Activated naive CD8-positive, alpha-beta T cell treated with anti-CD3 and anti-CD28 coated beads, Interleukin-2, amount 10 ng/mL, durations not matched to agents 7 days and 5 days (primary cell): ENCODE measurements at regions not wholly inside any gene's neighbourhood (a gene's known extent, or its start where the extent isn't known, plus 50 kb on each side); places are given as distances from the start of the nearest gene placed in this dataset.
"Not testable (repeated sequence)": the region's sequence is repeated elsewhere in the genome, so short reads cannot be mapped to it uniquely, and the experiment has no call there.

Experiments used
- ATAC-seq: fragments of 150-1000 bp; cut with Tn5 transposase; one replicate; pipeline ENCODE4 v1.10.0; 2021; ENCODE audit warnings: low read depth, moderate library complexity
- POLR2A ChIA-PET: fragments of 350-600 bp; sonication (Branson Sonifier 250); formaldehyde crosslinking; loops from one replicate; lab custom pipeline; 2021; ENCODE audit warnings: antibody characterized with exemption; lab: Charles Lee
- DNase-seq: peaks from one replicate; pipeline ENCODE4 v3.0.0; 2021
- H3K27ac Mint-ChIP-seq: one replicate; pipeline ENCODE4 v1.8.0; 2022; ENCODE audit warnings: mild to moderate bottlenecking, mixed read lengths
- H3K27me3 Mint-ChIP-seq: one replicate; pipeline ENCODE4 v1.8.0; 2022; ENCODE audit warnings: mild to moderate bottlenecking, moderate library complexity, mixed read lengths
- H3K36me3 Mint-ChIP-seq: one replicate; pipeline ENCODE4 v1.8.0; 2021; ENCODE audit warnings: mild to moderate bottlenecking, mixed read lengths
- H3K4me1 Mint-ChIP-seq: one replicate; pipeline ENCODE4 v1.8.0; 2021; ENCODE audit warnings: mixed read lengths
- H3K4me3 Mint-ChIP-seq: one replicate; pipeline ENCODE4 v1.8.0; 2022; ENCODE audit warnings: mild to moderate bottlenecking, moderate library complexity, mixed read lengths
- H3K9me3 Mint-ChIP-seq: one replicate; pipeline ENCODE4 v1.8.0; 2021; ENCODE audit warnings: mixed read lengths

DNA sequence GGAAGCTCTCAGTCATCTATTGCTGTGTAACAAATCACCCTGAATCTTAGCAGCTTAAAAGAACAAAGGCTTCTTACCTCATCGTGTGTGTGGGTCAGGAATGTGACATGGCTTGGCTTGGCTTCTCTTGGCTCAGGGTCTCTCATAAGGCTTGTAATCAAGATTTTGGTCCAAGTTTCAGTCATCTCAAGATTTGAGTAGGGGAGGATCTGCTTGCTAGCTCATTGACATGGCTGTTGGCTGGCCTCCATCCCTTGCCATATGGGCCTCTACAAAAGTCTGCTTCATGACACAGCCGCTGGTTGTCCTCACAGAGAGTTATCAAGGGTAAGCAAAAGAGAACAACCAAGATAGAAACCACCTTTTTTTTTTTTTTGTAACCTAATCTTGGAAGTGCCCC is 207.7 kb downstream of the PTPRC start:
- ATAC-seq: no peak
- Mint-ChIP-seq H3K27me3 (no peaks in the 10 kb centered on the region), H3K36me3 (peaks cover 51% of the 10 kb centered on the region), H3K9me3 (peaks cover 6% of the 10 kb centered on the region), H3K4me3 (no peak overlapping the region), H3K27ac (no peak overlapping the region), H3K4me1 (peaks cover 3% of the 10 kb centered on the region)
- POLR2A ChIA-PET: no interaction called here
- no peak for DNase-seq

DNA sequence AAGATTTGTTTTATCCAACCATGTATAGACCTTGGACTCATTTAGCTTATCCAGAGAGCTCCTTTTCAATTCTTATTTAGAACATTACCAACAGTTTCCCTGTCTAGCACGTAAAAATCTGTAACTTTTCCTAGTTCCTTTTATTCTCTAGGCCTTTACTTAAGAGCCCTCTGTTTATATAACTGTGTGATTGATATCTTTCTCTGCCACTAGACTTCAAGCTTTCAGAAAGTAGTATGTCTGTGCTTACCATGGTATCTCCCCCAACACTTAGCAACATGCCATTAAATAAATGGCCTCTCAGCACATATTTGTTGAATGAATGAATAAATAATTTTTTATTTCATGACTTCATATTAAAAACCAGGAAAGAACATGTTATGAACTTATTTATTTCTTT is 209.4 kb downstream of the PTPRC start:
- DNase-seq: no peak
- peaks cover 3% of the 10 kb centered on the region for H3K4me1 Mint-ChIP-seq
- no peak overlapping the region for H3K27ac Mint-ChIP-seq
- peaks cover 53% of the 10 kb centered on the region for H3K36me3 Mint-ChIP-seq
- POLR2A ChIA-PET: no interaction called here
- H3K9me3 Mint-ChIP-seq: peaks cover 6% of the 10 kb centered on the region
- no peak for ATAC-seq
- no peaks in the 10 kb centered on the region for H3K27me3 Mint-ChIP-seq
- H3K4me3 Mint-ChIP-seq: no peak overlapping the region

DNA sequence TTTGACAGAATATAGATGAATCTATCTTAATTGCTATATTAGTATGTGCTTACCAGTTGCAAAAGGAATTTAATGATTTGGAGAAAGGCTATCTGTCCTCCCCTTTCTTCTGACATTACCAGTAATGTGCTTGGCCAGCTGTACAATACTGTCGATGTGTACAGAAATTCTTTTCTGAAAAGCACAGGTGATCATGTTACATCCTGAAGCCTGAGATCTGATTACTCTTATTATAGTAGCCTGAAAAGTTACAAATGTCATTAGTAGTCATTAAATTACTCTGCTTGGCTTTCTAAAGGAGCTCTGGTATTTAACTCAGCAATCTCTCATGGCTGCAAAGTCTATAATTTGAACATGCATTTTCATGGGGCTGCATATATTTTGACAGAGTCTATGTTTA is 209.8 kb downstream of the PTPRC start:
- Mint-ChIP-seq H3K27ac (no peak overlapping the region), H3K4me1 (peaks cover 3% of the 10 kb centered on the region), H3K27me3 (no peaks in the 10 kb centered on the region), H3K4me3 (no peak overlapping the region), H3K36me3 (peaks cover 57% of the 10 kb centered on the region), H3K9me3 (peaks cover 6% of the 10 kb centered on the region)
- POLR2A ChIA-PET: interaction anchor here (0.6 kb wide), 1 partner anchor 278 kb away, joined by 4 read pairs; no protein-coding TSS in a partner anchor
- no peak for DNase-seq
- no peak for ATAC-seq

DNA sequence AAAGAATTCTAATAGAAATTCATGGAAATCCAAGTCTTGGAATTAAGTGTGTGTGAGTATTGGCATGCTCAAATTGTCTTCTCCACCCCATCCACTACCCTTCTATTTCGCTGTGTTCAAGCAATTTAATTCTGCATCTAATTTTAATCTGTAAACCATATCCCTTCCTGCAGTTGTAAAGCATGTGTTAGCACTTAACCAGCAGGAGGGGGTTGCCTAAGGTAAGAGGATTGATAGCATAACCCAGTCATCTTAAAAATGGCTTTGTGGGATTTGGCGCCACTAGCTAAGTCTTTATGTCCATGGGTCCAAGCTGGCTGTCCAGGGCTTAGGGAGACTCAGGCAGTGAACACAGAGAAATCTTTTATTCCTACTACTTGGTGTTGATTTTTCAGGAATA is 210.3 kb downstream of the PTPRC start:
- H3K27me3 Mint-ChIP-seq: no peaks in the 10 kb centered on the region
- no peak overlapping the region for H3K4me3 Mint-ChIP-seq
- ATAC-seq: no peak
- POLR2A ChIA-PET: interaction anchor here (0.6 kb wide), 1 partner anchor 278 kb away, joined by 4 read pairs; no protein-coding TSS in a partner anchor
- no peak for DNase-seq
- H3K36me3 Mint-ChIP-seq: peaks cover 61% of the 10 kb centered on the region
- H3K9me3 Mint-ChIP-seq: peaks cover 6% of the 10 kb centered on the region
- H3K27ac Mint-ChIP-seq: no peak overlapping the region
- H3K4me1 Mint-ChIP-seq: peaks cover 3% of the 10 kb centered on the region

DNA sequence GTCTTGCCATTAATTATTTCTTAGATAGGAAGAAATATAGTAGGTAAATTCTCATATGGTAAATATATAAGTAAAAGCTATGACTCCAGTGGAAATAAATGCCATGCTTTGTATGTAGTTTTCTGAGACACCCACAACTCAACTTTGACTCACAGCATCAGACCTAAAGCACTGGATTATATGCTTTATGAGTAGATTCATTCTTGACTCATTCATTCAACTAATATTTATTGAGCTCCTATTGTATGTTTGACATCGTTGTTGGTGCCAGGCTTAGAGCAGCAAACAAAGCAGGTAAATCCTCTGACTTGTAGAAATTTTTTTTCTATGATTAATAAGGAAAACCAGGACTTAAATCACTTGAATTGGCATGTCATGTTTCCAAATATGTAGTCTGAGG is 211.4 kb downstream of the PTPRC start:
- Mint-ChIP-seq H3K9me3 (peaks cover 6% of the 10 kb centered on the region), H3K4me3 (no peak overlapping the region), H3K36me3 (peaks cover 65% of the 10 kb centered on the region), H3K27ac (no peak overlapping the region), H3K4me1 (peaks cover 3% of the 10 kb centered on the region), H3K27me3 (no peaks in the 10 kb centered on the region)
- DNase-seq: no peak
- ATAC-seq: no peak
- POLR2A ChIA-PET: no interaction called here

DNA sequence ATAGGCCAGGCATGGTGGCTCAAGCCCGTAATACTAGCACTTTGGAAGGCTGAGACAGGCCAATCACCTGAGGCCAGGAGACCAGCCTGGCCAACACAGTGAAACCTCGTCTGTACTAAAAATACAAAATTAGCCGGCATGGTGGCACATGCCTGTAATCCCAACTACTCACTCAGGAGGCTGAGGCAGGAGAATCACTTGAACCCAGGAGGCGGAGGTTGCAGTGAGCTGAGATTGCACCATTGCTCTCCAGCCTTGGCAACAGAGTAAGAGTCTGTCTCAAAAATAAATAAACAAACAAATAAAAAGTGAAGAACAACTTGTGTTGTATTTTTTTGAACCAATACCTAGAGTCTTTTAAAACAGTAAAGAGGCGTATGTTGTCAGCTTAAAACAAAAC is 212.1 kb downstream of the PTPRC start:
- ATAC-seq, DNase-seq, POLR2A ChIA-PET, H3K27ac Mint-ChIP-seq, H3K27me3 Mint-ChIP-seq, H3K4me3 Mint-ChIP-seq, H3K9me3 Mint-ChIP-seq, H3K4me1 Mint-ChIP-seq: not testable (repeated sequence)
- peaks cover 59% of the 10 kb centered on the region for H3K36me3 Mint-ChIP-seq

DNA sequence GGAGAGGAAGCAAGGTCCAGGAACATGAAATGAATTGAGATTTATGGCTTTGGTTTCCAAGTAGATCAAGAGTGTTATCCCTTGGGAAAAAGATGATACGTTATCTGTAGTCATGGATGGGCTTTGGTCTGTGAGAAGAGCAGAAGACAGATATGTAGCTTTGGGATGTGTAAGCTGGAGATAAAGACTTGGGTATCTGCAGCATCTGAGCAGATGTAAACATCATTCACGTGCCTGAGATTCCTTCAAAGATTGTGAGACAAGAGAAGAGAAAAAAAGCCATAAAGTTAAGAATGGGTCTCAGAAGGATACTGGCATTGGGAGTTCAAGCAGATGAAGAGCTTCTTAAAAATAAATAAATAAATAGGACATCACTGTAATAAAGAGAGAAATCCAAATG is 217.8 kb downstream of the PTPRC start:
- Mint-ChIP-seq H3K27ac (no peak overlapping the region), H3K36me3 (peaks cover 48% of the 10 kb centered on the region), H3K9me3 (no peaks in the 10 kb centered on the region), H3K4me1 (peaks cover 3% of the 10 kb centered on the region), H3K27me3 (no peaks in the 10 kb centered on the region), H3K4me3 (no peak overlapping the region)
- POLR2A ChIA-PET: no interaction called here
- no peak for DNase-seq
- no peak for ATAC-seq

DNA sequence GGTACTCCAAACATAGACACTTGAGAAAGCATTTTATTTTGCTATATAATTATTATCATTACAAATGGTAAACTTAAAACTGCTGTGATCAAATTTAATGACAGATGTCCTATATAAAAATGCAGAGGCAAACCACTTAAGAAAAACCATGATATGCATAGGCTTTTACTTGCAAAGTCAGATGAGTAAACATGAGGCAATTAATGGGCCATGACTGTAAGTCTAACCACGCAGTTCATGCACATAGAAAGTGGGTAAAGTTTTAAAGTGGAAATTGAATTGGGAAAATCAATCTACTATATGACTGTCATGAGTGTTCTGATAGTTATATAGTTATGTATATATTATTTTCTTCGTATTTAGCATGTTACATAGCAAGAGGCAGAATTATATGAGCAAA is 219.2 kb downstream of the PTPRC start:
- no peaks in the 10 kb centered on the region for H3K27me3 Mint-ChIP-seq
- POLR2A ChIA-PET: no interaction called here
- H3K9me3 Mint-ChIP-seq: no peaks in the 10 kb centered on the region
- H3K4me3 Mint-ChIP-seq: no peak overlapping the region
- no peak overlapping the region for H3K27ac Mint-ChIP-seq
- ATAC-seq: no peak
- peaks cover 51% of the 10 kb centered on the region for H3K36me3 Mint-ChIP-seq
- no peak for DNase-seq
- H3K4me1 Mint-ChIP-seq: peaks cover 3% of the 10 kb centered on the region

DNA sequence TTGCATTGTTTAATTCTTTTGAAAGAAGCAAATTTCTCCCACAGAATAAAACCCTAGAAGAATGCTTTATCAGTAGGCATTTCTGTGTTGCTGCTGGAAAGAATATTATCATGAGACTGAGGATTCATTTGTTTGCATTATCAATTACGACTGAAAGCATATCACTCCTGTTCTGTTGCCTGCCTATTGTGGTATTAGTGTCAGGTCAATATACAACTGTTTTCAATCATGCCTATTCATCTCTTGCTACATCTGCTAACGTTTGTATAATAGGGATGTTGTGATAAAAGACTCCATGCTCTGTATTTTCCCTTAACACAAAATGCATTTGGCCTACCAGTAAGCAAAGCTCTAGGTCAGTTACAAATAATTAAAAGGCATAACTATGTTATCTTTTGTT is 221.5 kb downstream of the PTPRC start:
- no peak for ATAC-seq
- Mint-ChIP-seq H3K27me3 (no peaks in the 10 kb centered on the region), H3K36me3 (peaks cover 38% of the 10 kb centered on the region), H3K27ac (no peak overlapping the region), H3K9me3 (no peaks in the 10 kb centered on the region), H3K4me1 (peaks cover 3% of the 10 kb centered on the region), H3K4me3 (no peak overlapping the region)
- DNase-seq: no peak
- POLR2A ChIA-PET: no interaction called here

DNA sequence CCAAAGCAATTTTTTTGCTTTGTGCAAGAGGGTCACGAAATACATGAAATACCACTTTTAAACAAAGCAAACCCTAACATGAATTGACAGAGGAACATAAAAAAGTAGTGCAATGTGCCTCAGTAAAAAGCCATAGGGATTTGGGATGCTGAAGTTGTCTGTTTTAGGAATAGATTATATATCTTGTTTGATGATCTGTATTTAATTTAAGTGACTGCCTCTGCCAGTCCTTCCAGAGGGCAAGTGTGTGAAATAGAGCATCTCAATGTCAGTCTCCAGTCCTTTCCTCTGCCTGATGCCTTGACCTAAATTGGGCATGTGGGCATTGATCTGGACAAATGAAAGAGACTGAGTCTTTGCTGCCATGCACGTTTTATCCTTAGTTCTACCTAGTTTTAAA is 222.8 kb downstream of the PTPRC start:
- ATAC-seq: no peak
- peaks cover 3% of the 10 kb centered on the region for H3K4me1 Mint-ChIP-seq
- POLR2A ChIA-PET: no interaction called here

DNA sequence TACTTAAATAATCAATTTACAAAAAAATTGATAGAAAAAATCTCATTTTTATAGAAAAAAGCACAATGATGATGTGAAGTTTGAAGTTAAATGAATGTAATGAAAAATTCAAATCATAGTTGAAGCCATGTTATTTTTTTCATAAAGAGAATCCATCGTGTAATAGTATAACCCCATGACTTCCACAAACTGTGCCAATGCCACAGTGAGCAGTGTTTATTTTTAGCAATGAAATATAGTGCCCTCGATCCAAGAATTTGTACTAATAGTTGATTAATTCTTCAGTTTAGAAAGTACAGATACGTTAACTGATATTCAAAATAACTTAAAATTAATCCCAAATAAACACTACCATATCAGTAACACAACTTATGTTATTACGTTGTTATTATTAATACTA is 225.9 kb downstream of the PTPRC start:
- Mint-ChIP-seq H3K4me3 (no peak overlapping the region), H3K27me3 (no peaks in the 10 kb centered on the region), H3K4me1 (peaks cover 2% of the 10 kb centered on the region), H3K36me3 (peaks cover 21% of the 10 kb centered on the region), H3K27ac (no peak overlapping the region), H3K9me3 (no peaks in the 10 kb centered on the region)
- ATAC-seq: no peak
- DNase-seq: no peak
- POLR2A ChIA-PET: no interaction called here

More for the DNA sequence above, 222.8 kb downstream of the PTPRC start:
- Mint-ChIP-seq H3K27me3 (no peaks in the 10 kb centered on the region), H3K36me3 (peaks cover 34% of the 10 kb centered on the region), H3K9me3 (no peaks in the 10 kb centered on the region), H3K27ac (no peak overlapping the region), H3K4me3 (no peak overlapping the region)
- DNase-seq: no peak

DNA sequence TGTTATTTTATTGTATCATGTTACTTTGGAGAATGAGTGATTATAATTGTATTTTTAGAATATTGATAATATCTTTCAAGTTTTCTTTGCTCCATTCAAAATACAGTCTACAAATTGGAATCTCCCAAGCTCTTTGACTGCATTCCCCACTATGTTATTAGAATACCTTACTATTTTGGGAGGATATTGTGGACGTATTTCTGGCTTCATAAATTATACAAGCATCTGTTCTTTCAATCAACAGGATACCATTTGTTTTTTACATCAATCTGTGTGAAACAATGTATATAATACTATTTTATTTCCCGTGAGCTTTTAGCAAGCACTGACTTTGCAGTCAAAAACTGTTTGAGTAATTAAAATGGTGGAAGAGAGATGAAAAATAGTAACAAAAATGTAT is 226.5 kb downstream of the PTPRC start:
- Mint-ChIP-seq H3K27me3 (no peaks in the 10 kb centered on the region), H3K36me3 (peaks cover 23% of the 10 kb centered on the region), H3K4me3 (no peak overlapping the region), H3K4me1 (peaks cover 2% of the 10 kb centered on the region), H3K27ac (no peak overlapping the region), H3K9me3 (no peaks in the 10 kb centered on the region)
- POLR2A ChIA-PET: no interaction called here
- ATAC-seq (no peak), DNase-seq (no peak)

DNA sequence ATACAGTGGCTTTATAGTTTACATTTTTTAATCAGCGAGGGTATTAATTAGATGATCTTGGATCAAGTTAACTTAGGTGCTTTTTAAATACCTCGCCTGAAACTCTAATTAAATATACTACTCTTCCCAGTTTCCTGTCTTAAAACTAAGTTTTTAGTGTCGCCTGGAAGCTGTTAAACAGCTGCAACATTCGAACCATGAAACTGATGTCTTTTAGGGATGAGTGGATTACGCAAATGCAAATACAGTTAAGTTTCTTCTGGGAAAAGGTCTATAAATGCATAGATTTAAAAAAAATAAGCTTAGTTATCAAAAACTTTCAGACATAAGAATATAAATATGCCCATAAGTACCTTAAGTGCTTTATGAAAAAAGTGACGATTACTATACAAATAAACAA is 228.3 kb downstream of the PTPRC start:
- H3K27ac Mint-ChIP-seq: no peak overlapping the region
- POLR2A ChIA-PET: no interaction called here
- no peak for ATAC-seq
- H3K9me3 Mint-ChIP-seq: no peaks in the 10 kb centered on the region
- peaks cover 30% of the 10 kb centered on the region for H3K36me3 Mint-ChIP-seq
- no peak for DNase-seq
- no peaks in the 10 kb centered on the region for H3K27me3 Mint-ChIP-seq
- H3K4me1 Mint-ChIP-seq: peaks cover 2% of the 10 kb centered on the region
- no peak overlapping the region for H3K4me3 Mint-ChIP-seq

DNA sequence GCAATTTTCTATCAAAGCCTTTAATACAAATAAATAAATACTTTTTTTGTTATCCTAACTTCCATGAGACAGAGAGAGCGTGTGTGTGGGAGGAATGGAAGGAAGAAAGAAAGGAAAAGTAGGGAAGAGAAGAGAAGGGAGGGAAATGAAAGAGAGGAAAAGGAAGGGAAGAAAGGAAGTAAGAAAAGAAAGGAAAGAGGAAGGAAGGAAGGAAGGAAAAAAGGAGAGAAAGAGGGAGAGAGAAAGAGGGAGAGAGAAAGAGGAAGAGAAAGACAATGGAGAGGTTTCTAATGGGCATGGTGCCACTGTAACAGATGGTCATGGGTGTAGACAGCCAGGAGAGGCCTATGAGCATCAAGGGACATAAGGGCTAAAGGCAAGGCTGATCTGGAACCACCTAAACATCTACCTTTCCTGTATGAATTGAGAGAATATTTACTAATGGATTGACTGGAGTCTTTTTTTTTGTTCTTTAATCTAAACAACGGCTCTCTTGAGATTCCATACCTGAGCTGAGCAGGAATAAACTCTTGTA is 234.9 kb downstream of the PTPRC start:
- DNase-seq (no peak), ATAC-seq (no peak)
- no peaks in the 10 kb centered on the region for H3K27me3 Mint-ChIP-seq
- POLR2A ChIA-PET: no interaction called here
- H3K27ac Mint-ChIP-seq: no peak overlapping the region
- H3K36me3 Mint-ChIP-seq: peaks cover 62% of the 10 kb centered on the region
- peaks cover 3% of the 10 kb centered on the region for H3K9me3 Mint-ChIP-seq
- no peak overlapping the region for H3K4me3 Mint-ChIP-seq
- H3K4me1 Mint-ChIP-seq: peaks cover 10% of the 10 kb centered on the region
